ENCODE measurements at regions not wholly inside any gene's neighbourhood (a gene's known extent, or its start where the extent isn't known, plus 50 kb on each side); places are given as distances from the start of the nearest gene placed in this dataset.

GRCh38 chr2:45337481-45337880 lies 273.6 kb downstream of the SRBD1 start:
- no peak for TF ChIP-seq JUND (IDR thresholded peaks at IDR 0.05; ENCODE audit: low read depth)
- in situ Hi-C loops (cut with HindIII; ENCODE audit: low pct_unique_long_range_greater_than_20kb, low sequenced_read_pairs): no loop called here
- DNase-seq (ENCODE audit: low read depth in 1 of 2, low spot score in 1 of 2): no peak

- in situ Hi-C loops (cut with HindIII; ENCODE audit: low pct_unique_long_range_greater_than_20kb, low sequenced_read_pairs): no loop called here
- DNase-seq (ENCODE audit: low read depth in 1 of 2, low spot score in 1 of 2): no peak
- no peak for TF ChIP-seq JUND (IDR thresholded peaks at IDR 0.05; ENCODE audit: low read depth)
Observed at GRCh38 chr2:45334205-45334604, 276.9 kb downstream of the SRBD1 start.

- in situ Hi-C loops (cut with HindIII; ENCODE audit: low pct_unique_long_range_greater_than_20kb, low sequenced_read_pairs): no loop called here
- DNase-seq (ENCODE audit: low read depth in 1 of 2, low spot score in 1 of 2): no peak
- TF ChIP-seq JUND (IDR thresholded peaks at IDR 0.05; ENCODE audit: low read depth): no peak
Observed at GRCh38 chr2:45332567-45332966, 278.5 kb downstream of the SRBD1 start.

- no peak for DNase-seq (ENCODE audit: low read depth in 1 of 2, low spot score in 1 of 2)
- in situ Hi-C loops (cut with HindIII; ENCODE audit: low pct_unique_long_range_greater_than_20kb, low sequenced_read_pairs): no loop called here
- TF ChIP-seq JUND (IDR thresholded peaks at IDR 0.05; ENCODE audit: low read depth): no peak
Observed at GRCh38 chr2:45332094-45332493, 279.0 kb downstream of the SRBD1 start.

DNA sequence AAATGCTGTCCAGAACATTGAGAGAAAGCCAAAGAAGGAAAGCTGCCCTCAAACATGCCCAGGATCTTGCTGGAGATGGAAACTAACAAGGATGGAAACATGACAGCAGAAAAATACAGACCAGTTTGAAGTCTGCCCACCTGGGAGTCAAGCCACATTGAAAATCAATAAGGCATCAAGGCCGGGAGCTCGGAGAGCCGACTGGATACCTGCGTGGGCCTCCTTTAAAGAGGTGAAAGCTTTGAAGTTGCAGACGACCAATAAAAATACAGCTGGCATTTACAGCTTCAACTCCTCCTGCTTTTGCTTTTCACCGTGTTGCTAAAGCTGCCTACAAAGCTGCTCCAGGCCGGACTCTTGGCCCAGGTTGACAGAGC lies 279.7 kb downstream of the SRBD1 start:
- in situ Hi-C loops (cut with HindIII; ENCODE audit: low pct_unique_long_range_greater_than_20kb, low sequenced_read_pairs): no loop called here
- no peak for TF ChIP-seq JUND (IDR thresholded peaks at IDR 0.05; ENCODE audit: low read depth)
- no peak for DNase-seq (ENCODE audit: low read depth in 1 of 2, low spot score in 1 of 2)

DNA sequence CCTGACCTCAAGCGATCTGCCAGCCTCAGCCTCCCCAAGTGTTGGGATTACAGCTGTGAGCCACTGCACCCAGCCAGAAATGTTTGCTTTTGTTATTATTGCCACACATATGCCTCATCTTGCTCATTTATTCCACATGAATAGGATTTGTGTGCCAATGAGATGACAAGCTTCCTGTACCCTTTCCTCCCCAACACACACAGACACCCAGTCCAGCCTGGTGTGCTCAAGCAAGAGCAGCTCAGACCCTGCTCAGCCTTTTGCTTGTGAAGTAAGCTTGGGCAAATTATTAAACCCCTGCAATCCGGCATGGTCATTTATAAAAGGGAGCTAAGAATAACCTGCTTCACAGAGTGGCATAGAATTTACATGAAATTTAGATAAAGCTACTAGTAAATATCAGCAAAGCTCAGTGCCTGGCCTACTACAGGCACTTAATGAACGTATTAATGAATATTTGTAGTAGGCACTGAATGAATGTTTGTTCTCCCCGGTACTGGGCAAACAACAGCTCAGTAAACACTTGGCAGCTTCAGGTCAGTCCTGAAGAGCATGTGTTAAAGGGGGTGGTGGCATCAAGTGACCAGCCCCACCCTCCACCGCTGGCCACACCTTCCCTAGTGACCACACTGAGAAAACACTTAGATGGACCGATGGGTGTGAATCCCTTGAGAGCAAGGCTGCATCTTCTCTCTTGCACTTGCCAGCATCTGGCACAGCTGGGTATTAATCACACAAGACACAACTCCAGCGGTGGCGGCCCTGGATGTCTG lies 280.2 kb downstream of the SRBD1 start:
- in situ Hi-C loops (cut with HindIII; ENCODE audit: low pct_unique_long_range_greater_than_20kb, low sequenced_read_pairs): no loop called here
- TF ChIP-seq JUND (IDR thresholded peaks at IDR 0.05; ENCODE audit: low read depth): no peak
- peak; percentile 8 to 75 for DNase-seq (ENCODE audit: low read depth in 1 of 2, low spot score in 1 of 2)

DNA sequence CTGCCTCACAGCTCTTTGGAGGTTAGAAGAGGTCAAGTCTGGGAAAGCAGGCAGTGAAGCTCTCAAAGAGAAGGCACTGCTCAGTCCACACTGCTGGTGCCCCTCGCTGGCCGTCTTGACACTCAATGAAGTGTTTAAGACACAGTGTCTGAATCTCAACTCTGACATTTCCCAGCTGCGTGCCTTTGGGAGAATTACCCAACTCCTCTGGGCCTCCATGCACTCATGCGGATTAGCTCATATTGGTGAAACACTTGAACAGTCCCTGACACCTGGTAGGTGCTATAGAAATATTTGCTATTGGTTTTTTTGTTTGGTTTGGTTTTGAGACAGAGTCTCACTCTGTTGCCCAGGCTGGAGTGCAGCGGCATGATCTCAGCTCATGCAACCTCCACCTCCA lies 281.0 kb downstream of the SRBD1 start:
- DNase-seq (ENCODE audit: low read depth in 1 of 2, low spot score in 1 of 2): no peak
- no peak for TF ChIP-seq JUND (IDR thresholded peaks at IDR 0.05; ENCODE audit: low read depth)
- in situ Hi-C loops (cut with HindIII; ENCODE audit: low pct_unique_long_range_greater_than_20kb, low sequenced_read_pairs): no loop called here

DNA sequence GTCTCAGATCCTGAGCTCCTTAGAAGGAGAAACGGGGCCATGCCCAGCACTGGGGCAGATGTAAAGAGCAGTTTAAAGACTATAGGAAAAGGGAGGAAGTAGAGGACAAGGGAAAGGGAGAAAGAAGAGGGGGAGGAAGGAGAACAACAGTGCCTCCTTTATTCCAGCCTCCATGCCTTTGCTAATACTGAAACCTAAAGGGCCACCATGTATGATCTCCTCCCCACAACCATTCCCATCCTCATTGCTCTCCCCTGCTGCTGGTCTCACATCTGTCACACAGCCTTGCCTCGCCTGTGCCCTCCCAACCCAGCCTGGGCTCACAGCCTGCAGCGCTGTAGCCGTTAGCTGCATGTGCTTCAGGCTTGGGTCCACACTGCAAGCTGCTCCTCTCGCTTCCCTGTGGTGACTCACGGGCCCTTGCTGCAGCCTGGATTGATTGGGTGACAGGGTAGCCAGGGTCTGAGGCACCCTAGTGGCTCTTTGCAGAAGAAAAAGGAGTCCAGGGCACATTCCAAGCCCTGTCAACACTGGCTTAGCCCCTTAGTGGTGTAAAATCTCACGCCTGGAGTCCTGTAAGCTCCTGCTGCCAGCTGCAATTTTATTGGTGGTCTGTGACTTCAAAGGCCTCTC lies 281.9 kb downstream of the SRBD1 start:
- in situ Hi-C loops (cut with HindIII; ENCODE audit: low pct_unique_long_range_greater_than_20kb, low sequenced_read_pairs): no loop called here
- DNase-seq (ENCODE audit: low read depth in 1 of 2, low spot score in 1 of 2): peak in 1 of 2 experiments; percentile 8
- no peak for TF ChIP-seq JUND (IDR thresholded peaks at IDR 0.05; ENCODE audit: low read depth)

GRCh38 chr2:45328264-45328870 lies 282.7 kb downstream of the SRBD1 start:
- no peak for TF ChIP-seq JUND (IDR thresholded peaks at IDR 0.05; ENCODE audit: low read depth)
- DNase-seq (ENCODE audit: low read depth in 1 of 2, low spot score in 1 of 2): no peak
- in situ Hi-C loops (cut with HindIII; ENCODE audit: low pct_unique_long_range_greater_than_20kb, low sequenced_read_pairs): no loop called here

GRCh38 chr2:45323344-45323743 lies 287.7 kb downstream of the SRBD1 start:
- DNase-seq (ENCODE audit: low read depth in 1 of 2, low spot score in 1 of 2): no peak
- in situ Hi-C loops (cut with HindIII; ENCODE audit: low pct_unique_long_range_greater_than_20kb, low sequenced_read_pairs): no loop called here
- TF ChIP-seq JUND (IDR thresholded peaks at IDR 0.05; ENCODE audit: low read depth): no peak

DNA sequence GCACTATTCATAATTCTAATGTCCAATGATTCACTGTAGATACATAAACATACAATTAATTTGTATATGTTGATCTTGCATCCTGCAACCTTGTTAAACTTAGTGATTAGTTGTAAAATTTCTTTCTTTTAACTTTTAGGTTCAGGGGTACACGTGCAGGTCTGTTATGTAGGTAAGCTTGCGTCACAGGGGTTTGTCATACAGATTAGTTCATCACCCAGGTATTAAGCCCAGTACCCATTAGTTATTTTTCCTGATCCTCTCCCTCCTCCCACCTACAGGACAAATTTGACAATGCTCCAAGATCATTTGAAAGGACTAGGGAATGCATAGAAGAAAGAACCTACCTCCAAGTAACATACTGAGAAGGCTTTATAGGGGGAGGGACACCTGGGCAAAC lies 290.1 kb downstream of the SRBD1 start:
- DNase-seq (ENCODE audit: low read depth in 1 of 2, low spot score in 1 of 2): no peak
- in situ Hi-C loops (cut with HindIII; ENCODE audit: low pct_unique_long_range_greater_than_20kb, low sequenced_read_pairs): no loop called here
- TF ChIP-seq JUND (IDR thresholded peaks at IDR 0.05; ENCODE audit: low read depth): no peak

DNA sequence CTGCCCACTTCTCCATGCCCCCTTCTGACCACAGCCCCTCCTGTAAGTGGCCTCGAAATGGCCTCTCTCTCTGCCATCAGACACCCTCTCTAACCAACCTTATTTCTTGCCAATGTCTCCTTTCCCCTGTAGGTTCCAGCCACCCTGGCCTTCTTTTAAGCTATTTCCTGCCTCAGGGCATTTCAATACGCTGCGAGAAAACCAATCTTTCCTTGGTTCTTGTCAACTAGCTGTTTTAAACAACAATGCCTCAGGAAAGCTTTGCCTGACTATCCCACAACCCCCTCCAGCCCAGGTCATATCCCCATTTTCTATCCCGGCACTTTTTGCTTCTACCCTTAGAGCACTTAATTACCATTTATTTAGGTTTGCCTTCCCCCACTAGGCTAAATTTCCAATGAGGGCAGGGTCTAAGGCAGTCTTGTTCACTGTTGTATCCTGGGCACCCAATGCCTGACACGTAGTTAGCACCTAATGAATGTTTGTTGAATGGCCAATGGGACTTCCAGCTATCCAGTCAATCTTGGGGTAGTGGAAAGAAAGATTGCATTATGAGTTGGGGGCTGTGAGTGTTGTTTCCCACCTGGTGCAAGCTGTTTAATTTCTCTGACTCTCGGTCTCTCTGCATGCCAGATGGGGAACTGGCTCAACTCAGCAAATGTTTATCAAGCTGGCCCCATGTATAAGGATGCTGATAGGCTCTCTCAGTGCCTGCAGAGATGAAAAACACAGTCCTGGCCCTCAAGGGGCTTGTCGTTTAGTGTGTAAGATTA lies 291.2 kb downstream of the SRBD1 start:
- no peak for TF ChIP-seq JUND (IDR thresholded peaks at IDR 0.05; ENCODE audit: low read depth)
- DNase-seq (ENCODE audit: low read depth in 1 of 2, low spot score in 1 of 2): no peak

DNA sequence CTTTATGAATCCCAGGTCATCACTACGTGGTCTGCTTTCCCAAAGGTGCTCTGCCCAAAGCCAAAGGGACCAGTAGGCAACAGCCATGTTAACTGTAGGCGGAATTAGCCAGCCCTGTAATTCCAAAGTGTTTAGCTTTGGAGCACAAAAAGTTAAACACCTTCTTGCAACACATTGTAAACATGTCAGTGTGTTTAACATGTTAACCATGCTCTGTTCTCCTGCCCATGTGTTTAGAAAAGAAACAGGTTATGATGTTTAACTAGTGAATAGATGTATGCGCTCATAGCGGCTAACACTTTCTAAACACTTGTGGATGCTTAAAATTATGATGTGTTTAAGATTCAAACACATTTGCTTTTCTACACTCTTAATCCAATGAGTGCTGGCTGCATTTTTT lies 292.4 kb downstream of the SRBD1 start:
- no peak for TF ChIP-seq JUND (IDR thresholded peaks at IDR 0.05; ENCODE audit: low read depth)
- DNase-seq (ENCODE audit: low read depth in 1 of 2, low spot score in 1 of 2): no peak
- in situ Hi-C loops (cut with HindIII; ENCODE audit: low pct_unique_long_range_greater_than_20kb, low sequenced_read_pairs): no loop called here

More for the DNA sequence above, 291.2 kb downstream of the SRBD1 start:
- in situ Hi-C loops (cut with HindIII; ENCODE audit: low pct_unique_long_range_greater_than_20kb, low sequenced_read_pairs): no loop called here

Measured in T47D (cell line).